Type B pancreatic cell (in vitro differentiated cells): ENCODE measurements at regions not wholly inside any gene's neighbourhood (a gene's known extent, or its start where the extent isn't known, plus 50 kb on each side); places are given as distances from the start of the nearest gene placed in this dataset.

Experiments used
- DNase-seq: peaks from one replicate; pipeline ENCODE4 v3.0.0; 2021; ENCODE audit warnings: mixed read lengths; ENCODE audit not compliant: unreplicated experiment; ENCODE audit errors: extremely low spot score
- H3K27ac Mint-ChIP-seq: 2 replicates; pipeline ENCODE4 v1.8.0; 2021; ENCODE audit warnings: mild to moderate bottlenecking, mixed read lengths
- H3K27me3 Mint-ChIP-seq: 2 replicates; pipeline ENCODE4 v1.8.0; 2021; ENCODE audit warnings: mixed read lengths
- H3K36me3 Mint-ChIP-seq: 2 replicates; pipeline ENCODE4 v1.8.0; 2021; ENCODE audit warnings: mixed read lengths
- H3K4me1 Mint-ChIP-seq: one replicate; pipeline ENCODE4 v1.8.0; 2021; ENCODE audit warnings: mixed read lengths; ENCODE audit not compliant: unreplicated experiment
- H3K4me3 Mint-ChIP-seq: 2 replicates; pipeline ENCODE4 v1.8.0; 2021; ENCODE audit warnings: mild to moderate bottlenecking, mixed read lengths
- H3K9me3 Mint-ChIP-seq: 2 replicates; pipeline ENCODE4 v1.8.0; 2021; ENCODE audit warnings: mixed read lengths
- CTCF ChIP-seq: fragments of 200-600 bp; sonication (generic); conservative IDR thresholded peaks from 2 replicates; pipeline ENCODE4 v1.5.0; 2021; ENCODE audit warnings: antibody characterized with exemption, mild to moderate bottlenecking

DNA sequence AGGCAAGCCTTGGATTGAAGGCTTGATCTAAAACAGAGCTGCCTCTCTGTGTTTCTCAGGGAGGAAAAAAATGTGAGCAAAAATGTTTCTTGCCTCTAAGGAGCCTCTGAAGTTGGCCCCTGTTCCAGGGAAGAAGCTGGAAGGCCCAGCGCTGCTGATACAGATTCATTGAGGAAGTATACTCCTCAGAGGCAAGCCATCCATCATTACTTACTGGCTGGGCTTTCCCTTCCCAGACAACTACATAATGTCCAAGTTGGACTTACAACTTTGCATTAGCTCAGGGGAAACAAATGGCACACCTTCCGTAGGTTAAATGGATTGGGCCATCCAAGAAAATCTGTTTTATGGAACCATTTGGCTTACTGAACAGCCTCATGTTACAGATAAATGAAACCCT, 263.7 kb upstream of the SEL1L start:
- H3K27me3 Mint-ChIP-seq = no peaks in the 10 kb centered on the region
- DNase-seq = no peak
- H3K4me3 Mint-ChIP-seq = no peak overlapping the region
- H3K36me3 Mint-ChIP-seq = no peaks in the 10 kb centered on the region
- peaks cover 11% of the 10 kb centered on the region for H3K4me1 Mint-ChIP-seq
- no peaks in the 10 kb centered on the region for H3K9me3 Mint-ChIP-seq
- no peak overlapping the region for H3K27ac Mint-ChIP-seq
- no peak for TF ChIP-seq CTCF

DNA sequence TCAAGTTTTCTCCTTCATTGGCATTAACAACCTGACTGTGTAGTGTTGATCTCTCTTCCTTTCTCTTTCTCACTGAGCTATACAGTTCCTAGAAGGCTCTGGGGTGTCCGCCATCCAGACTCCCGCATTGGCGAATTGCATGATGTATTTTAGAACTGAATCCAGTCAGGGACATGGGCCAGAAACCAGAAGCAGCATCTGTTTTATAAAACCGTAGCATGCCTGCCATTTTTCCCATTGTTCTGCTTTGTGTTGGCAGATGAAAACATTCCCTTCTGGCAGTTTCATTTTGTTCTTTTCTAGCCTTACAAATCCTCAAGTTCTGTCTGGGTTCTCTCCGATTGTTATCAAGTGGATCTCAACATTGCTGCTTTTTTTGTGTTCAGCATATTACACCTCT, 268.3 kb upstream of the SEL1L start:
- no peaks in the 10 kb centered on the region for H3K27me3 Mint-ChIP-seq
- peaks cover 12% of the 10 kb centered on the region for H3K4me1 Mint-ChIP-seq
- no peak for TF ChIP-seq CTCF
- no peaks in the 10 kb centered on the region for H3K36me3 Mint-ChIP-seq
- H3K9me3 Mint-ChIP-seq = no peaks in the 10 kb centered on the region
- H3K27ac Mint-ChIP-seq = no peak overlapping the region
- H3K4me3 Mint-ChIP-seq = no peak overlapping the region
- no peak for DNase-seq

DNA sequence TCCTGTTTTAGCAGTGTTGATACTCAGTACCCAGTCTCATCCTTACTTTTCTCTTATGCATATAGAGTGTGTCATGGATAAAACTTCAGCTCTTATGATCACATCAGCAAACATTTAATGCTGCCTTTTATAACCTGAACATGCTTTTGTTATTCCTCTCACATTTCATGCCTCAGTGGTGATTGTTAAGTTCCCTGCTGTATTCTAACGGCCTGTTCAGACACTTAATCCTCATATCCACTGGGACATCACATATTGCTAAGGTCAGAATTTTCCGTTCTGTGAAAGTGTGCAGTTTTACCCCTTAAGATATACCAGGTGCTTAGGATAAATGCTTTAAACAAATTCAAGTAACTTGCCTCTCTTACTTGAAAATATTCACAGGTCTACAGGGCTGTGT, 268.7 kb upstream of the SEL1L start:
- no peak for TF ChIP-seq CTCF
- H3K9me3 Mint-ChIP-seq = no peaks in the 10 kb centered on the region

GRCh38 chr14:81805785-81806184, 272.1 kb upstream of the SEL1L start:
- no peak for DNase-seq
- Mint-ChIP-seq H3K9me3 (peaks cover 6% of the 10 kb centered on the region), H3K27me3 (no peaks in the 10 kb centered on the region), H3K36me3 (no peaks in the 10 kb centered on the region), H3K4me1 (peaks cover 12% of the 10 kb centered on the region), H3K4me3 (no peak overlapping the region), H3K27ac (no peak overlapping the region)
- TF ChIP-seq CTCF = no peak

More for the DNA sequence above, 268.7 kb upstream of the SEL1L start:
- Mint-ChIP-seq H3K4me3 (no peak overlapping the region), H3K4me1 (peaks cover 12% of the 10 kb centered on the region), H3K27me3 (no peaks in the 10 kb centered on the region), H3K36me3 (no peaks in the 10 kb centered on the region), H3K27ac (no peak overlapping the region)
- no peak for DNase-seq

DNA sequence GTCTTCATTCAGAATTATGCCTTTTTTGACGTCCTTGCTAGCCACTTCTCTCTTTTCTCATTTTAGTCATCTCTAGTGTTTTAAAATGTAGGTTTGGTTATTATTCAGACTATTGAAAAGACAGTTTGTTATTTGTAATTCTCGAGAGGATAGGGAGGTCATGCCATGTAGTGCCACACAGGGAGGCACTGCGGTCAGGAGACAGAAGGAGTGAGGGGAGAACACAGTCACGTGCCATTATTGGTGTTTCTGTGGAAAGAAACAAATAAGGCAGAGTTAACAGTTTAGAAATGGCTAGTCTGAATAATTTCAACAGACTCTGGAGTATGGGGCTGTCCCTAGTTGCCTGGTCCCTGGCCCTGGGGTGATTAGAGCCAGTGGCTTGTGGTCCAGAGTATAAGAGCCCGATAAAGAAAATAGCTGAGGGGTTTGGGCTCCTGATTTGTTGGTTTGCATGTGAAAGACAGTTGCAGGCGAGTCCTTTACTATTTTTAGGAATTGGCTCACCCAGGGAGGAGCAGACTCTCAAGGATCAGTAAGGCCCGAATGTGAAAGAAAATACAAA, 278.1 kb upstream of the SEL1L start:
- Mint-ChIP-seq H3K9me3 (peaks cover 6% of the 10 kb centered on the region), H3K4me3 (no peak overlapping the region), H3K27ac (no peak overlapping the region), H3K36me3 (no peaks in the 10 kb centered on the region), H3K27me3 (no peaks in the 10 kb centered on the region), H3K4me1 (peaks cover 5% of the 10 kb centered on the region)
- TF ChIP-seq CTCF = no peak
- no peak for DNase-seq

DNA sequence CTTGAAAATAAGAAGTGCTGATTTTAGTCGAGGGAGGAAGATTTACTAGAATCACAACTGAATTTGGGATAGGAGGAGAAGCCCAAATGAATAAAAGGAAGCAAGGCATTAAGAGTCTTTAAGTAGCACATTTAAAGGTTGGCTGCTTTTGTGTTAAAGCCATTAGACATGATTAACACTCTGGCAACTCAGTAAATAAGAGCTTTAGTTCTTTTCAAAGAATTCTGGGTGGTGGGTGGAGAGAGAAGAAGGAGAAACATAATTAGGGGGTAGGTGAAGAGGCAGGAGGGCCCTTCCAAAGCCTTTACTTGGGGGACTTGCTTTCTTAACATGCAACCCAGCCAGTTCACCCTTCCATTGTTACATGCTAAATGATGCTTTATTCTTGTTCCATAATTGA, 284.6 kb upstream of the SEL1L start:
- H3K4me3 Mint-ChIP-seq = no peak overlapping the region
- no peak for TF ChIP-seq CTCF
- H3K4me1 Mint-ChIP-seq = peaks cover 5% of the 10 kb centered on the region

More for the DNA sequence above, 284.6 kb upstream of the SEL1L start:
- no peak for DNase-seq
- H3K9me3 Mint-ChIP-seq = peaks cover 9% of the 10 kb centered on the region
- no peaks in the 10 kb centered on the region for H3K36me3 Mint-ChIP-seq
- H3K27me3 Mint-ChIP-seq = no peaks in the 10 kb centered on the region
- H3K27ac Mint-ChIP-seq = no peak overlapping the region
